HL-60 (cell line): ENCODE measurements at regions not wholly inside any gene's neighbourhood (a gene's known extent, or its start where the extent isn't known, plus 50 kb on each side); places are given as distances from the start of the nearest gene placed in this dataset.

Experiments
- DNase-seq, 2 experiments: peaks; one replicate each; pipeline ENCODE4 v3.0.0-alpha.2; 2010 to 2020; ENCODE audit warnings: low read depth in 1 of 2, low spot score in 1 of 2
- H3K27ac ChIP-seq: fragments of 250-450 bp; sonication (Bioruptor Pico); replicated peaks from 2 replicates; pipeline ENCODE4 v1.5.1; 2020; ENCODE audit warnings: mild to moderate bottlenecking, moderate library complexity
- H3K27me3 ChIP-seq: fragments of 250-450 bp; sonication (Bioruptor Pico); 2 replicates; pipeline ENCODE4 v1.5.1; 2021; ENCODE audit warnings: mild to moderate bottlenecking, moderate library complexity; ENCODE audit not compliant: insufficient read depth, poor library complexity, severe bottlenecking
- H3K4me3 ChIP-seq: replicated peaks from 2 replicates; pipeline ENCODE4 v1.5.1; 2011; ENCODE audit warnings: mild to moderate bottlenecking, control low read depth, low read length; ENCODE audit not compliant: insufficient read depth
- GABPA ChIP-seq: IDR thresholded peaks from 2 replicates; pipeline ENCODE4 v1.6.1; 2012; ENCODE audit warnings: low read depth
- POLR2AphosphoS5 ChIP-seq: IDR thresholded peaks from 2 replicates; pipeline ENCODE4 v1.6.1; 2012; ENCODE audit warnings: low read depth
- SPI1 ChIP-seq: IDR thresholded peaks from 2 replicates; pipeline ENCODE4 v1.6.1; 2012; ENCODE audit warnings: low read depth, mild to moderate bottlenecking, borderline replicate concordance
- TF ChIP-seq, protein P1 (sequence below): IDR thresholded peaks from 2 replicates; pipeline ENCODE4 v1.6.1; 2012; ENCODE audit warnings: low read depth; ENCODE audit not compliant: insufficient replicate concordance
- TF ChIP-seq, protein P2 (sequence below): IDR thresholded peaks from one replicate; pipeline ENCODE4 v1.5.1; 2011; ENCODE audit warnings: low read length, control low read depth, inconsistent platforms; ENCODE audit not compliant: insufficient read depth

DNA sequence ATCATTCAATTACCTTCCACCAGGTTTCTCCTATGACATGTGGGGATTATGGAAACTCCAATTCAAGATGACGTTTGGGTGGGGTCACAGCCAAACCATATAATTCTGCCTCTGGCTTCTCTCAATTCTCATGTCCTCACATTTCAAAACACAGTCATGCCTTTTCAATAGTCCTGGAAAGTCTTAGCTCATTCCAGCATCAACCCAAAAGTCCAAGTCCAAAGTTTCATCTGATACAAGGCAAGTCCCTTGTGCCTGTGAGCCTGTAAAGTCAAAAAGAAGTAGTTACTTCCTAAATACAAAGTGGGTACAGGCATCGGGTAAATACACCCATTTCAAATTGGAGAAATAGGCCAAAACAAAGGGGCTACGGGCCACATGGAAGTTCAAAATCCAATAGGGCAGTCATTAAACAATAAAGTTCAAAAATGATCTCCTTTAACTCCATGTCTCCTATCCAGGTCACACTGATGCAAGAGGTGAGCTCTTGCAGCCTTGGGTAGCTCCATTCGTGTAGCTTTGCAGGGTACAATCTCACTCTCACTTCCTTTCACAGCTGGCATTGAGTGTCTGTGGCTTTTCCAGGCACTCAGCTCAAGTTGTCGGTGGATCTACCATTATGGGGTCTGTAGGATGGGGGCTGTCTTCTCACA, 112.9 kb downstream of the FCRL5 start:
- Histone ChIP-seq H3K27me3 (no peaks in the 10 kb centered on the region), H3K4me3 (no peak overlapping the region), H3K27ac (no peak overlapping the region)
- TF ChIP-seq, protein P1, sequence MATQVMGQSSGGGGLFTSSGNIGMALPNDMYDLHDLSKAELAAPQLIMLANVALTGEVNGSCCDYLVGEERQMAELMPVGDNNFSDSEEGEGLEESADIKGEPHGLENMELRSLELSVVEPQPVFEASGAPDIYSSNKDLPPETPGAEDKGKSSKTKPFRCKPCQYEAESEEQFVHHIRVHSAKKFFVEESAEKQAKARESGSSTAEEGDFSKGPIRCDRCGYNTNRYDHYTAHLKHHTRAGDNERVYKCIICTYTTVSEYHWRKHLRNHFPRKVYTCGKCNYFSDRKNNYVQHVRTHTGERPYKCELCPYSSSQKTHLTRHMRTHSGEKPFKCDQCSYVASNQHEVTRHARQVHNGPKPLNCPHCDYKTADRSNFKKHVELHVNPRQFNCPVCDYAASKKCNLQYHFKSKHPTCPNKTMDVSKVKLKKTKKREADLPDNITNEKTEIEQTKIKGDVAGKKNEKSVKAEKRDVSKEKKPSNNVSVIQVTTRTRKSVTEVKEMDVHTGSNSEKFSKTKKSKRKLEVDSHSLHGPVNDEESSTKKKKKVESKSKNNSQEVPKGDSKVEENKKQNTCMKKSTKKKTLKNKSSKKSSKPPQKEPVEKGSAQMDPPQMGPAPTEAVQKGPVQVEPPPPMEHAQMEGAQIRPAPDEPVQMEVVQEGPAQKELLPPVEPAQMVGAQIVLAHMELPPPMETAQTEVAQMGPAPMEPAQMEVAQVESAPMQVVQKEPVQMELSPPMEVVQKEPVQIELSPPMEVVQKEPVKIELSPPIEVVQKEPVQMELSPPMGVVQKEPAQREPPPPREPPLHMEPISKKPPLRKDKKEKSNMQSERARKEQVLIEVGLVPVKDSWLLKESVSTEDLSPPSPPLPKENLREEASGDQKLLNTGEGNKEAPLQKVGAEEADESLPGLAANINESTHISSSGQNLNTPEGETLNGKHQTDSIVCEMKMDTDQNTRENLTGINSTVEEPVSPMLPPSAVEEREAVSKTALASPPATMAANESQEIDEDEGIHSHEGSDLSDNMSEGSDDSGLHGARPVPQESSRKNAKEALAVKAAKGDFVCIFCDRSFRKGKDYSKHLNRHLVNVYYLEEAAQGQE: no peak
- TF ChIP-seq SPI1: no peak
- TF ChIP-seq, protein P2, sequence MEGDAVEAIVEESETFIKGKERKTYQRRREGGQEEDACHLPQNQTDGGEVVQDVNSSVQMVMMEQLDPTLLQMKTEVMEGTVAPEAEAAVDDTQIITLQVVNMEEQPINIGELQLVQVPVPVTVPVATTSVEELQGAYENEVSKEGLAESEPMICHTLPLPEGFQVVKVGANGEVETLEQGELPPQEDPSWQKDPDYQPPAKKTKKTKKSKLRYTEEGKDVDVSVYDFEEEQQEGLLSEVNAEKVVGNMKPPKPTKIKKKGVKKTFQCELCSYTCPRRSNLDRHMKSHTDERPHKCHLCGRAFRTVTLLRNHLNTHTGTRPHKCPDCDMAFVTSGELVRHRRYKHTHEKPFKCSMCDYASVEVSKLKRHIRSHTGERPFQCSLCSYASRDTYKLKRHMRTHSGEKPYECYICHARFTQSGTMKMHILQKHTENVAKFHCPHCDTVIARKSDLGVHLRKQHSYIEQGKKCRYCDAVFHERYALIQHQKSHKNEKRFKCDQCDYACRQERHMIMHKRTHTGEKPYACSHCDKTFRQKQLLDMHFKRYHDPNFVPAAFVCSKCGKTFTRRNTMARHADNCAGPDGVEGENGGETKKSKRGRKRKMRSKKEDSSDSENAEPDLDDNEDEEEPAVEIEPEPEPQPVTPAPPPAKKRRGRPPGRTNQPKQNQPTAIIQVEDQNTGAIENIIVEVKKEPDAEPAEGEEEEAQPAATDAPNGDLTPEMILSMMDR: no peak
- TF ChIP-seq GABPA: no peak
- TF ChIP-seq POLR2AphosphoS5: no peak
- DNase-seq: no peak

DNA sequence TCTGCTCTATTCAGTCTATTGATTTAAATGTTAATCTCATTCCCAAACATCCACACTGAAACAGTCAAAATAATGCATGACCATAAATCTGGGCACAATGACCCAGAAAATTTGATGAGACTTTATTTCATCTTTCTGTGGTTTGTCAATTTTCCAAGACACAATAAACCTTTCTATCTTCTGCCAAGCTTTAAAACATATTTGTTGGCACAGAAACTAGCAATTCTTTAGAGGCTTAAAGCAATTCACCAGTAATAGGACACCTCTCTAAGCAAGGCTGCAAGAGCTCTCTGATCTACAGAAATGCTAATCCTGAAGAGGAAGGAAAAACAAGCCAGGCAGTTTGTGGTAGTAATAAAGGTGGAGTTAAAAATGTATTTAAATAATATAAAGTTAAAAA, 113.7 kb downstream of the FCRL5 start:
- no peak for DNase-seq
- TF ChIP-seq, protein P1: no peak
- H3K27ac ChIP-seq: no peak overlapping the region
- no peaks in the 10 kb centered on the region for H3K27me3 ChIP-seq
- no peak overlapping the region for H3K4me3 ChIP-seq

- no peak overlapping the region for H3K27ac ChIP-seq
- no peaks in the 10 kb centered on the region for H3K27me3 ChIP-seq
- DNase-seq: peak in 1 of 2 experiments; percentile 28
- no peak overlapping the region for H3K4me3 ChIP-seq
- TF ChIP-seq, protein P2: no peak
Observed at GRCh38 chr1:157438146-157438545, 114.2 kb downstream of the FCRL5 start.

DNA sequence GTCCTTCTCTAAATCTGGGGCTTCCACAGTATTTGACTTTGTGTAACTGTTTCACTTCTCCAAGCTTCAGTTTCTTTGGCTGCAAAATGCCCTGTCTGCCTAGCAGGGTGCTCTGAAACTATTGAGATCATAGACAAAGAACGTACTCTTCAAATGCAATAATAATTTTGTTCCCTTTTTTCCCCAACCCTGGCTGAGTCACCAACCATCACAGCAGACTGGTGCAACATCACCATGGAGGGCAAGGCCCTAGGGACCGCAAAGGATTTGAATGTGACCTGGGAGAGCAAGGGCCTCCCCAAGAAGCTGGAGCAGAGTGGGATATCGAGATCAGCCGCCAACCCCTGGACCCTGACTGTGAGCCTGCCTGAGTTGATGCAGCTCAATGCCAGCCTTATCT, 115.0 kb downstream of the FCRL5 start:
- no peaks in the 10 kb centered on the region for H3K27me3 ChIP-seq
- H3K4me3 ChIP-seq: no peak overlapping the region
- peak; percentile 59 to 79 for DNase-seq
- no peak overlapping the region for H3K27ac ChIP-seq
- TF ChIP-seq POLR2AphosphoS5 (no peak), SPI1 (no peak), GABPA (no peak)
- TF ChIP-seq, protein P2: no peak
- TF ChIP-seq, protein P1: no peak
